ENCODE measurements at regions not wholly inside any gene's neighbourhood (a gene's known extent, or its start where the extent isn't known, plus 50 kb on each side); places are given as distances from the start of the nearest gene placed in this dataset.

GRCh38 chr13:74215420-74215819 is 81.2 kb upstream of the KLF12 start:
- Histone ChIP-seq H3K27ac (ENCODE audit: low read length) (no peak overlapping the region), H3K9me3 (replicated peaks; ENCODE audit: control insufficient read depth, low read depth, low read length) (no peaks in the 10 kb centered on the region), H3K4me1 (ENCODE audit: control insufficient read depth, insufficient read depth, low read length) (peaks cover 3% of the 10 kb centered on the region), H3K27me3 (ENCODE audit: control insufficient read depth, insufficient read depth, low read length) (no peaks in the 10 kb centered on the region), H3K36me3 (ENCODE audit: control insufficient read depth, insufficient read depth, low read length) (no peaks in the 10 kb centered on the region), H3K4me3 (ENCODE audit: low read length) (no peak overlapping the region)
- no CpG with 5 or more reads among the region's 2 CpGs for WGBS (ENCODE audit: insufficient coverage)
- DNase-seq: no peak

GRCh38 chr13:74214321-74214720 is 80.1 kb upstream of the KLF12 start:
- no peak overlapping the region for H3K4me3 ChIP-seq (ENCODE audit: low read length)
- no CpG with 5 or more reads among the region's 5 CpGs for WGBS (ENCODE audit: insufficient coverage)
- no peak for DNase-seq
- no peaks in the 10 kb centered on the region for H3K36me3 ChIP-seq (ENCODE audit: control insufficient read depth, insufficient read depth, low read length)
- peaks cover 3% of the 10 kb centered on the region for H3K4me1 ChIP-seq (ENCODE audit: control insufficient read depth, insufficient read depth, low read length)
- no peak overlapping the region for H3K27ac ChIP-seq (ENCODE audit: low read length)
- H3K9me3 ChIP-seq (replicated peaks; ENCODE audit: control insufficient read depth, low read depth, low read length): no peaks in the 10 kb centered on the region
- no peaks in the 10 kb centered on the region for H3K27me3 ChIP-seq (ENCODE audit: control insufficient read depth, insufficient read depth, low read length)

GRCh38 chr13:74210693-74211393 is 76.6 kb upstream of the KLF12 start:
- peaks cover 3% of the 10 kb centered on the region for H3K4me1 ChIP-seq (ENCODE audit: control insufficient read depth, insufficient read depth, low read length)
- H3K9me3 ChIP-seq (replicated peaks; ENCODE audit: control insufficient read depth, low read depth, low read length): no peaks in the 10 kb centered on the region
- no peak overlapping the region for H3K4me3 ChIP-seq (ENCODE audit: low read length)
- no peak overlapping the region for H3K27ac ChIP-seq (ENCODE audit: low read length)
- no peaks in the 10 kb centered on the region for H3K36me3 ChIP-seq (ENCODE audit: control insufficient read depth, insufficient read depth, low read length)
- DNase-seq: peak; percentile 25
- no peaks in the 10 kb centered on the region for H3K27me3 ChIP-seq (ENCODE audit: control insufficient read depth, insufficient read depth, low read length)
- WGBS (ENCODE audit: insufficient coverage): 66% methylated on average over 3 of the region's 4 CpGs

- Histone ChIP-seq H3K9me3 (replicated peaks; ENCODE audit: control insufficient read depth, low read depth, low read length) (no peaks in the 10 kb centered on the region), H3K36me3 (ENCODE audit: control insufficient read depth, insufficient read depth, low read length) (no peaks in the 10 kb centered on the region), H3K27ac (ENCODE audit: low read length) (no peak overlapping the region), H3K4me1 (ENCODE audit: control insufficient read depth, insufficient read depth, low read length) (peaks cover 7% of the 10 kb centered on the region), H3K4me3 (ENCODE audit: low read length) (no peak overlapping the region), H3K27me3 (ENCODE audit: control insufficient read depth, insufficient read depth, low read length) (no peaks in the 10 kb centered on the region)
- no CpG with 5 or more reads among the region's 1 CpG for WGBS (ENCODE audit: insufficient coverage)
- DNase-seq: no peak
These were observed 72.7 kb upstream of the KLF12 start for GRCh38 chr13:74206855-74207254.

GRCh38 chr13:74206061-74206561 is 71.9 kb upstream of the KLF12 start:
- H3K36me3 ChIP-seq (ENCODE audit: control insufficient read depth, insufficient read depth, low read length): no peaks in the 10 kb centered on the region
- no CpG with 5 or more reads among the region's 2 CpGs for WGBS (ENCODE audit: insufficient coverage)
- H3K9me3 ChIP-seq (replicated peaks; ENCODE audit: control insufficient read depth, low read depth, low read length): no peaks in the 10 kb centered on the region
- peaks cover 7% of the 10 kb centered on the region for H3K4me1 ChIP-seq (ENCODE audit: control insufficient read depth, insufficient read depth, low read length)
- DNase-seq: no peak
- no peaks in the 10 kb centered on the region for H3K27me3 ChIP-seq (ENCODE audit: control insufficient read depth, insufficient read depth, low read length)
- no peak overlapping the region for H3K27ac ChIP-seq (ENCODE audit: low read length)
- H3K4me3 ChIP-seq (ENCODE audit: low read length): no peak overlapping the region

- Histone ChIP-seq H3K27me3 (ENCODE audit: control insufficient read depth, insufficient read depth, low read length) (no peaks in the 10 kb centered on the region), H3K4me1 (ENCODE audit: control insufficient read depth, insufficient read depth, low read length) (peaks cover 4% of the 10 kb centered on the region), H3K36me3 (ENCODE audit: control insufficient read depth, insufficient read depth, low read length) (no peaks in the 10 kb centered on the region), H3K9me3 (replicated peaks; ENCODE audit: control insufficient read depth, low read depth, low read length) (no peaks in the 10 kb centered on the region), H3K4me3 (ENCODE audit: low read length) (no peak overlapping the region), H3K27ac (ENCODE audit: low read length) (no peak overlapping the region)
- DNase-seq: no peak
- WGBS (ENCODE audit: insufficient coverage): 83% methylated on average over 1 of the region's 2 CpGs
These were observed 71.1 kb upstream of the KLF12 start for GRCh38 chr13:74205313-74205690.

GRCh38 chr13:74204602-74205312 is 70.6 kb upstream of the KLF12 start:
- no peaks in the 10 kb centered on the region for H3K27me3 ChIP-seq (ENCODE audit: control insufficient read depth, insufficient read depth, low read length)
- WGBS (ENCODE audit: insufficient coverage): no CpG with 5 or more reads among the region's 6 CpGs
- no peak overlapping the region for H3K27ac ChIP-seq (ENCODE audit: low read length)
- no peaks in the 10 kb centered on the region for H3K36me3 ChIP-seq (ENCODE audit: control insufficient read depth, insufficient read depth, low read length)
- DNase-seq: no peak
- H3K4me3 ChIP-seq (ENCODE audit: low read length): no peak overlapping the region
- no peaks in the 10 kb centered on the region for H3K9me3 ChIP-seq (replicated peaks; ENCODE audit: control insufficient read depth, low read depth, low read length)
- H3K4me1 ChIP-seq (ENCODE audit: control insufficient read depth, insufficient read depth, low read length): peaks cover 4% of the 10 kb centered on the region

- no peaks in the 10 kb centered on the region for H3K9me3 ChIP-seq (replicated peaks; ENCODE audit: control insufficient read depth, low read depth, low read length)
- H3K36me3 ChIP-seq (ENCODE audit: control insufficient read depth, insufficient read depth, low read length): no peaks in the 10 kb centered on the region
- no peak overlapping the region for H3K27ac ChIP-seq (ENCODE audit: low read length)
- peaks cover 4% of the 10 kb centered on the region for H3K4me1 ChIP-seq (ENCODE audit: control insufficient read depth, insufficient read depth, low read length)
- H3K4me3 ChIP-seq (ENCODE audit: low read length): no peak overlapping the region
- peak; percentile 68 for DNase-seq
- no peaks in the 10 kb centered on the region for H3K27me3 ChIP-seq (ENCODE audit: control insufficient read depth, insufficient read depth, low read length)
- WGBS (ENCODE audit: insufficient coverage): no CpG with 5 or more reads among the region's 1 CpG
These were observed 69.4 kb upstream of the KLF12 start for GRCh38 chr13:74203576-74203975.

- Histone ChIP-seq H3K36me3 (ENCODE audit: control insufficient read depth, insufficient read depth, low read length) (no peaks in the 10 kb centered on the region), H3K9me3 (replicated peaks; ENCODE audit: control insufficient read depth, low read depth, low read length) (no peaks in the 10 kb centered on the region), H3K27me3 (ENCODE audit: control insufficient read depth, insufficient read depth, low read length) (no peaks in the 10 kb centered on the region), H3K27ac (ENCODE audit: low read length) (no peak overlapping the region), H3K4me1 (ENCODE audit: control insufficient read depth, insufficient read depth, low read length) (peaks cover 4% of the 10 kb centered on the region), H3K4me3 (ENCODE audit: low read length) (no peak overlapping the region)
- DNase-seq: no peak
- no CpG with 5 or more reads among the region's 1 CpG for WGBS (ENCODE audit: insufficient coverage)
These were observed 68.1 kb upstream of the KLF12 start for GRCh38 chr13:74202129-74202813.

- no peak overlapping the region for H3K4me3 ChIP-seq (ENCODE audit: low read length)
- no peak for DNase-seq
- H3K9me3 ChIP-seq (replicated peaks; ENCODE audit: control insufficient read depth, low read depth, low read length): no peaks in the 10 kb centered on the region
- no peak overlapping the region for H3K27ac ChIP-seq (ENCODE audit: low read length)
- H3K27me3 ChIP-seq (ENCODE audit: control insufficient read depth, insufficient read depth, low read length): no peaks in the 10 kb centered on the region
- WGBS (ENCODE audit: insufficient coverage): no CpG with 5 or more reads among the region's 1 CpG
- no peaks in the 10 kb centered on the region for H3K36me3 ChIP-seq (ENCODE audit: control insufficient read depth, insufficient read depth, low read length)
- peaks cover 4% of the 10 kb centered on the region for H3K4me1 ChIP-seq (ENCODE audit: control insufficient read depth, insufficient read depth, low read length)
These were observed 67.3 kb upstream of the KLF12 start for GRCh38 chr13:74201530-74201929.
